GM21423 (cell line): ENCODE measurements at regions not wholly inside any gene's neighbourhood (a gene's known extent, or its start where the extent isn't known, plus 50 kb on each side); places are given as distances from the start of the nearest gene placed in this dataset.
"Not testable (repeated sequence)": the region's sequence is repeated elsewhere in the genome, so short reads cannot be mapped to it uniquely, and the experiment has no call there.

Source experiments
- ATAC-seq: cut with Tn5 transposase; IDR thresholded peaks from one replicate; pipeline ENCODE4 v1.9.1; 2021; ENCODE audit warnings: mild to moderate bottlenecking, moderate library complexity; ENCODE audit not compliant: unreplicated experiment

DNA sequence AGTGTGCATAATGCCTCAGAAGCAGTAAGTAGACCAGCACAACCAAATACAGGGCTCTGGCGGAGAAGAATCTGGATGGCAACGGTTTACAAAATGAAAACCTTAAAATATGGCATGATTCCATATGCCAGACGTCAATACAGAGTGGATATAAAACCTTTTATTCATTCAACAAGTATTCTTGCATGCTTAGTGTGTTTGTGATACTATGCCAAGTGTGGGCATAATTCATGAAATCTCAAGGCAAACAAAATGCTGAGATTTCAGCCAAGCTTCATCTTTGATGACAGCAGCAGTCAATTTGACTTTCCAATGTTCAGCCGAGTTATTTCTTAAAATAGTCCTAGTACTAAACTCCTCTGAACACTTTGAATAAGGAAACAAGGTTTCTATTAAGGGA, 119.4 kb downstream of the CD24 start:
- ATAC-seq, result no peak

DNA sequence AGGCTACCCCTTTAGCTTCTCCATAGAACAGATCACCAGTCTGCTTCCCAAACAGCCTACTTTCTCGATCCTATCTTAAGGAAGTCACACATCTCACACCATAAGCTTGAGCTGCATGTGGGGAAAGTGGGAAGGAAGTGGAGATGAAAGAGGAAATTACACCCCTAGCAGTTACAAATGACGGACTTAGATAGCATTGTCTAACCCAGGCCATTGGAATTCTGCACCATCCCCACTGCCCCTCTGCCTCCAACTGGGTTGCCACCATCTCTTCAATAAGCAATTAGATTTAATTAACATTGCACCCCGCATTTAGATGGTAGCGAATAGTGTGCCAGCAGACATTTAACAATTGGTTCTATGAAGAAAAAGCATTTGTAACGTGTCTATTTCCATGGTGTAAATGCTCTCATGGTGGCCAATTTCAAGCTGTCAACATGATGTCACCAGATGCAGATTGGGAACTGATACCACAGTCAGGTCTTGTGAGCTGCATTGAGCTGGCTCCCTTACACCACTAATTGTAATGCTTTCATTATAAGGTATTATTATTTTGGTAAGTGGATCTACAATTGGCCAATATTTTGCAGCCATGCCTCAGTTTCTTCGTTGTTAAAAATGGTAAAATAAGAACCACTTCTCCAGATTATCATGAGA, 124.7 kb downstream of the CD24 start:
- ATAC-seq, result no peak

DNA sequence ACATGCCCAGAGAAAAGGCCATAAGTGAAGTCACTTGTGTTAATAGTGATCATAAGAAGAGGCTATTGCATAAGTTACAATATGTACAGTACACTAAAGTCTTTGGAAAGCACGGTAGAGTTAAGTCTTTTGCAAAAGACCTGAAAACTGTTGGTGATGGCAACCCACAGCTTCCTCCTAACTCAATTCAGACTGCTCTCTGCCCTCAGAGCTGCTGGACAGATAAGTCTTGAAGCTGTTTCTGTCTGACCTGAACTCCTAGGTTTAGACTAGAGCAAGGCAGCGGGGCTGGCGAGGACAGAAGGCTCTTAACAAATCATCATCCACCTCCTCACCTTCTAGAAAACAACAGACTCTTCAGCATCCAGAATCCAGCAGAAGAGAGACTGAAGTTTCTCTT, 125.4 kb downstream of the CD24 start:
- no peak for ATAC-seq

DNA sequence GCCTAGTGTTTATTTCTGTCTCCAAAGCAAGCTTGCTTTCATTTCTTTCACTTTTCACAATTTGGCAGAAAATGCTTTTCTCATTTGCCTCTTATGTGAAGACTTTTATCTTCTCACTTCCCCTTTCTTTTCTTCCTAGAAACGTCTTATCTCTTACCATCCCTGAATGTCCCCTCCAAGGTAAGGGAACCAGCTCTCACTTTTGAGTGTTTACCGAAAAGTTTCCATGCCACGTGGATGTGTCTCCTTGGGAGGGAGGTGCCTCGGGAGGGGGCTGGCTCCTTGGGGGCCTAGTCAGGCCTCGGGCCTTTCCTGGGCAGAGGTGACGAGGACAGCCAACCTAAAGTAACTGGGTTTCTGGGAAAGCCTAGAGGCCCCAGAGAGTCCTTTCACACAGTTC, 127.4 kb downstream of the CD24 start:
- no peak for ATAC-seq

DNA sequence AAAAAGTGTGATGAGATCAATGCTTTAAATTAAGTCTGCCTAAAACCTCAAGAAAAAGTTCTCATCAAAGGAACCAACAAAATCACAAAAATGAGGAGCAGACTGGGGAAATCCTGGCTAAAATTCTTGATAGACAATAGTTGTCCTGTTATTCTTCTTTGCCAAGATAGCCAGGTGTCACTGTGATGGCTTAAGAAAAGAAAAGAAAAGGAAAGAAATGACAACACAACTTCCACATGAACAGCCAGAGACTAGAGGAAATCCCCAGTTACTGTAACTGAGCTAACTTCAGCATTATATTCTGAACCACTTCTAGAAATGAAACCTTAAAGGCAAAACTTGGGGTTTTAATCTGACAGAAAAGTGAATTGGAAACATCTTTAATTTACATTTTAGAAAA, 129.6 kb downstream of the CD24 start:
- ATAC-seq, result peak; percentile 57

DNA sequence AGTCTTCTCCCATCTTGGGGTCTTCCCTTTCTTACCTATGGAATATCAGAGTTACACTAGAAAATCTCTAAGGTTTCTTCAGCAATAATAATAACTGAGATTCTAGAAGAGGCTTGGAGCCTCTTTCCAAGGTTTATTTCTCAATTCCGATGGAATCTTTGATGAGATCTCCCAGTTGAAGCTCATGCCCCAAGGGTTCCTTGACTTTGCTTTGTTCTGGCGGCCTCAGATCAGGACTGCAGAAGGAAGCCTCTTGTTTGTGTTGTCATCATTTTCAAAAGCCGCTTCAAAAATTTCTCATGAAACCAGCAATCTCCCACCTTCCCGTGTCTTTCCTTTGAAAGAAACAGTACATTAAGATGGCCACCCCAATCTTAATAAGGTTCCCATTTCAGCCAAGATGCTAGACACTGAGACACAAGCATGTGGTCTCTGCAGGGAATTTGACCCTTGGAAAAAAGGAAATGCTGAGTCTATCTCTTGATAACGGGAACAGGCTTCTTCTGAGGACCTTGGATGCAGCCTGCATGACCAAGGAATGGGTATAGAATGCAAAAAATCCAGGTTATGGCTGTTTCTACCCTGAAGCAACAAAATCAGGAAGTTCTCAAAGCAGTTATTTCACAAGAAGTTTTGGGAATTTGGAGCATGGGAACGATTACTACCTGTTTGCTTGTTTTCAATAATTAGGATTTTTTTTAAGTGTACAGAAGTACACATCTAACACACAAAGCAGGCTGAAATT, 141.6 kb downstream of the CD24 start:
- ATAC-seq, result no peak

DNA sequence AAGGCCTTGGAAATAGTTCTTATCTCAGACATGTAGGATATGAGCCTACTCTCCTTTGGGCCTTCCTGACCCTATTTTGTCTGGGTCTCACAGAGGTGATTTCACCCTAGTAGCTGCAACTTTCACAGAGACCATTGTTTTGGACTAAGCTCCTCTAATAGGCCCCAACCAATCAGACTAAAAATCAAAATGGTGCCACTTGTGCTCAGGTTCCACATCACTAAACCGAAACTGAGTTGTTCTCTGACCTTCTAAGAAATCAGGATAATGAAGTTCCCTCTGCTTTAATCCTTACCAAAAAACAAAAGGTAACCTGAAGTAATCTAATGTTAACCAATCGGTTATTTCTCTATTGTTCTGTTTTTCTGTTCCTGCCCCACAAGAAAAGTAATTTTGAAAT, 143.6 kb downstream of the CD24 start:
- ATAC-seq, result no peak

DNA sequence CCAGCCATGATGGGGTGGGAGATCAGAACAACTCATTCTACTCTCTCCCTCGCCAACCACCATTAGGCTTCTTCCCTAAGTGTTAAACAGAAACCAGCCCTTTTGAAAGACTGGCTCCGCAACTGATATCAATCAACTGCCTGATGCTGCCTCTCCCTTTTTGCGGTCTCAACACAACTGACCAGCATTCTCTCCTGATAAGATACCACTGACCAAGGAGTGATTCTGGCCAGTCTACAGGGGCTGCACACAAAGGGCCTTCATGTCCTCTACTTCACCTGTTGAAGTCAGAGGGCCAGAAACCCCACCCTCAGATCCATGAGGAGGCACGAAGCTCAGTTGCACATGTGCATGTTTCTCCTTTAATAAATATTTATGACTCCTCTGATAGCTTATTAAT, 145.1 kb downstream of the CD24 start:
- no peak for ATAC-seq

DNA sequence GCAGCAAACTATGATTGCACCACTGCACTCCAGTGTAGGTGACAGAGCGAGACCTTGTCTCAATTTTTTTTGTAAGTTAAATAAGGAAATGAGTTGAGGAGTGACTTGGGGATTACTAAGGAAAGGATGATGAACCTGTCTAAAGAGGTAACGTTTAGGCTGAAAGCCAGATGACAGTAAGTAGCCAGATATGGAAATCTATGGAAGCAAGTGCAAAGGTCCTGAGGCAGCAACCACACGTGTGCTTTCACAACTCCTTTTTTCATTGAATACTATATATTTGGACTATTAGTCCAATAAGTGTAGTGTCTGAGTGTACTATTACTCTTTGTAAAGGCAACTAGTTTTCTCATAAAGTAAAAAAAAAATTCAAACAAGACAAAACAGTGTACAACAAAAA, 147.4 kb downstream of the CD24 start:
- no peak for ATAC-seq

DNA sequence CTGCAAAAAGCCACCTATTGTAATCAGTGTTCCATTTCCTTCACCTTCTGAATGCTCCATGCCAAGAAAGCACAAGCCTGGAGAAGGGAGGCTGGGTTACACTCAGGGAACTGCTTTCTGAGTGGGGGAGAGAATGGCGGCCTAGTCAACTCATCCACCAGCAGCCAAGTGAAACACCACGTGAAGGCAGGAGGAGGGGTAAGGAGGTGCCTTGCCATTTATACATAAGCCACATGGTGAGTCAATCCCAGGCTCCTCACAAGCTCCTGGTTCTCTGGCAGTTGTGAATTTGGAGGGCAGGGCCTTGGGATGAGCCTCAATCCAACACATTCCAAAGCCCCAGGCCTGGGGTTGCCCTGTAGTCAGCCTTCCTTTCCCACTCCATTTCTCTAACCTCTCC, 149.4 kb downstream of the CD24 start:
- ATAC-seq, result no peak

DNA sequence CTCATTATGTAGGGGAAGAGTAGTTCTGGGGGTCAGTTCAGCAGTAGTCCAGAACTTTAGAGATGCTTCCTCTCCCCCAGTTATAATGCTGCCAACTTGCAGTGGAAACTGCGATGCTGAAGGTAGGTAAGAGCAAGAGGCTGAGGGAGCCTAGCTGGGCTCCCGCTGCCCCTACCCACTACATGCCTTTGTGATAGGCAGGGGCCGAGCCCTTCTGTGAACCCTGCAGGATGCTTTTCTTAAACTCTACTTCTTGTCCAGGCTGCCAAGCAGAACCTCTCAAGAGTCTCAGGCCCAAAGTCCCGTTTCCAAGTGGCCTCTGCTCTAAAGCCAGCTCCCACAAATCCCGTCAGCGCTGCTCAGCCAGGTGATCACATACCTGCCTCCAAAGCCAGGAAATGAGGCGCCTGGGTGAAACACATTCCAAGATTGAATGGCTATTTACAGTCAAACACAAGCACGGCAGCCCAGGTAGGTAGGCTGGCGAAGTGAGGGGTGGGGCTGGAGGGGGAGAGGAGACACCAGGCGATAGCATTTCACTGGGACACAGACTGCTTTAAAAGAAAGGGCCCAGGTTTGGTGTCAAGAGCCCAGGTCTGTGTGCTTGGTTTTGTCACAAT, 150.7 kb downstream of the CD24 start:
- ATAC-seq, result no peak

DNA sequence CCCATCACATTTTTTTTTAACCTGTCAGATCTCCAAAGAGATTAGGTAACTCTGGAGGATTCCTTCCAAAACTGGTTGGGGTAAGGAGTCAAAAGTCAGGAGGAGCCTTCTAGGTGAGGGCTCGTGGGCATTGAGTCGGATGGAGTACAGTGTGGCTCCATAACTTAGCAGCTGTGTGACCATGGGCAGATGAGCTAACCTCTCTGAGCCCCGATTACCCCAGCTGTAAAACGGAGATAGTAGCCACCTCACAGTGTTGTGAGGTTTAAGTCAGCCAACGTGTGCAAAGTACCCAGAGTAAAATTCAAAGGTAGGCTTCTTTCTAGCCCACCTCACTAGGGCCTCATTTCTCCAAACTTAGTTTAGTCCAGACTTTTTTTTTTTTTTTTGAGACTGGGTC, 151.5 kb downstream of the CD24 start:
- ATAC-seq, result no peak

DNA sequence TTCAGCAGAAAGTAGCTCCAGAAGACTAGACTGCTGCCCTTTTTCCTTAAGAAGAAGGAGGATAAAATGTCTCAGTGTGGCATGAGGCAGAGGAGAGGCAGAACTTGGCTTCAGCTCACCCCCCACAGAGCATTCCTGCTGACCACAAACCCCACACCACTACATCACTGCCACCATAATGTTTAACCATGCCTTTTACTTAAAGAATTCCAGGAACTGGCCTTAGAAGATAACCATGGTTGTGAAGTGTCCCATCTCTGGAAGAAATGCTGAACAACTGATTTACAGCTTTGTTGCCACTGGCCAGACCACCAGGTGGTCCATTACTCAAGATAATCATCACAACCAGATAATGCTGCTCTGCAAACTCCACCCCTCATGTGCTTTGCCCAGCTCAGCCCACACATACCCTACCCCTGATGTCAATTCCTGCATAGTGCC, 154.1 kb downstream of the CD24 start:
- ATAC-seq, result no peak

DNA sequence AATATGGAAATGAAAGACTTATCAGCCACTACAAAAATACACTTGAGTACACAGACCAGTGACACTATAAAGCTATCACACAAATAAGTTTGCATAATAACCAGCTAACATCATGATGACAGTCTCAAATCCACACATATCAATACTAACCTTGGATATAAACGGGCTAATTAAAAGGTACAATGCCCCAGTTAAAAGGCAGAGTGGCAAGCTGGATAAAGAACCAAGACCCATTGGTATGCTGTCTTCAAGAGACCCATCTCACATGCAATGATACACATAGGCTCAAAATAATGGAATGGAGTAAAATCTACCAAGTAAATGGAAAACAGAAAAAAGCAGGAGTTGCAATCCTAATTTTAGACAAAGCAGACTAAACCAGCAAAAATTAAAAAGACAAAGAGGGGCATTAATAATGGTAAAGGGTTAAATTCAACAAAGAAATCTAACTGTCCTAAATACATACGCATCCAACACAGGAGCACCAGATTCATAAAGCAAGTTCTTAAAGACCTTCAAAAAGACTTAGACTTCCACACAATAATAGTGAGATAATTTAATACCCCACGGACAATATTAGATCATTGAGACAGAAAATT, 163.3 kb downstream of the CD24 start:
- no peak for ATAC-seq

DNA sequence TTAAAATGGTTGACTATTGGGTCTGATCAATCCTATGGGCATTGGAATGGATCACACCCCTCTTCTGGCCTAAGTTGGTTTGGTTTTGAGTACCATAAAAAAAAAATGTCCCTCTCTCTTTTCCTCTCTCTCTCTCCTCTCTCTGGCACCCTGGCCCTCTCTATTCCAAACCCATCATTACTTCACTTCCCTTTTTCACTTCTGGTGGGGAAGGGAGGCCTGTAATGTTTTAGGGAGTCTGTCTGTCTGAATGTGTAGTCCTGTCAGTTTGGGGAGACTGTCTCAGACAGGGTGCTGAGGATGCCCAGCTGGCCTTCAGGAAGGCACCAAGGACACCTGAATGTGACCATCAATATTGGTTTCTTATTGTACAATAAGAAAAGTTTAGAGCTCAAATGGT, 165.8 kb downstream of the CD24 start:
- ATAC-seq, result no peak

DNA sequence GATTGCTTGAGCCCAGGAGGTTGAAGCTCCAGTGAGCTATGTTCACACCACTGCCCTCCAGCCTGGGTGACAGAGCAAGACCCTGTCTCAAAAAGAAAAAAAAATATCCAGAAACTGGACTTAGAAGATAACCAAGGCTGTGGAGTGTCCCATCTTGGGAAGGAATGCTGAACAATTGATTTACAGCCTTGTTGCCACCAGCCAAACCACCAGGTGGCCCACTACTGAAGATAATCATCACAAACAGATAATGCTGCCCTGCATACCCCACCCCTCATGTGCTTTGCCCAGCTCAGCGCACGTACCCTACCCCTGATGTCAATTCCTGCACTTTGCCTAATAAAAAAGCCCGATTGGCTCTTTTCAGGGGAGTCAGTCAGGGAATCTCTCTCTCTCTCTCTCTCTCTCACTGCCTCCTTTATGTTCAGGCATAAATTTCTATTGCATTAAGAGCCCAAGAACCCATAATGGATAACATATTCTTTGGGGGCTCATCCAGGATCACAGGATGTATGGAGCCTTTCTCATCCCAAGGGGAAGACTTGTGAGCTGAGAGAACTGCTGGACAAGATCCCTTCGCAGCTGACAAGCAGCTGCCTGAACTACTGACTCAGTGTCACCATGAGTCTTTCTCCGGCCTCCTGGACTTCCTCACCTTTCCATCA, 166.4 kb downstream of the CD24 start:
- ATAC-seq, result no peak

DNA sequence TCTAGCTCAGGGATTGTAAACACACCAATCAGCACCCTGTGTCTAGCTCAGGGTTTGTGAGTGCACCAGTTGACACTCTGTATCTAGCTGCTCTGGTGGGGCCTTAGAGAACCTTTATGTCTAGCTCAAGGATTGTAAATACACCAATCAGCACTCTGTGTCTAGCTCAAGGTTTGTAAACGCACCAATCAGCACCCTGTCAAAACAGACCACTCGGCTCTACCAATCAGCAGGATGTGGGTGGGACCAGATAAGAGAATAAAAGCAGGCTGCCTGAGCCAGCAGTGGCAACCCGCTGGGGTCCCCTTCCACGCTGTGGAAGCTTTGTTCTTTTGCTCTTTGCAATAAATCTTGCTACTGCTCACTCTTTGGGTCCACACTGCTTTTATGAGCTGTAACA, 168.3 kb downstream of the CD24 start:
- not testable (repeated sequence) for ATAC-seq

DNA sequence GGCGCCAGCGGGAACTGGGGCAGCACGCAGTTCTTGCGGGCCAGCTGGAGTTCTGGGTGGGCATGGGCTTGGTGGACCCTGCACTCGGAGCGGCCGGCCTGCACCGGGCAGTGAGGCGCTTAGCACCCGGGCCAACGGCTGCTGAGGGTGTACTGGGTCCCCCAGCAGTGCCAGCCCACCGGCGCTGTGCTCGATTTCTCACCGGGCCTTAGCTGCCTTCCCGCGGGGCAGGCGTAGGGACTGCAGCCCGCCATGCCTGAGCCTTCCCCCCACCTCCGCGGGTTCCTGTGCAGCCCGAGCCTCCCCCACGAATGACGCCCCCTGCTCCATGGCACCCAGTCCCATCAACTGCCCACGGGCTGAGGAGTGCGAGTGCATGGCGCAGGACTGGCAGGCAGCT, 168.8 kb downstream of the CD24 start:
- no peak for ATAC-seq

DNA sequence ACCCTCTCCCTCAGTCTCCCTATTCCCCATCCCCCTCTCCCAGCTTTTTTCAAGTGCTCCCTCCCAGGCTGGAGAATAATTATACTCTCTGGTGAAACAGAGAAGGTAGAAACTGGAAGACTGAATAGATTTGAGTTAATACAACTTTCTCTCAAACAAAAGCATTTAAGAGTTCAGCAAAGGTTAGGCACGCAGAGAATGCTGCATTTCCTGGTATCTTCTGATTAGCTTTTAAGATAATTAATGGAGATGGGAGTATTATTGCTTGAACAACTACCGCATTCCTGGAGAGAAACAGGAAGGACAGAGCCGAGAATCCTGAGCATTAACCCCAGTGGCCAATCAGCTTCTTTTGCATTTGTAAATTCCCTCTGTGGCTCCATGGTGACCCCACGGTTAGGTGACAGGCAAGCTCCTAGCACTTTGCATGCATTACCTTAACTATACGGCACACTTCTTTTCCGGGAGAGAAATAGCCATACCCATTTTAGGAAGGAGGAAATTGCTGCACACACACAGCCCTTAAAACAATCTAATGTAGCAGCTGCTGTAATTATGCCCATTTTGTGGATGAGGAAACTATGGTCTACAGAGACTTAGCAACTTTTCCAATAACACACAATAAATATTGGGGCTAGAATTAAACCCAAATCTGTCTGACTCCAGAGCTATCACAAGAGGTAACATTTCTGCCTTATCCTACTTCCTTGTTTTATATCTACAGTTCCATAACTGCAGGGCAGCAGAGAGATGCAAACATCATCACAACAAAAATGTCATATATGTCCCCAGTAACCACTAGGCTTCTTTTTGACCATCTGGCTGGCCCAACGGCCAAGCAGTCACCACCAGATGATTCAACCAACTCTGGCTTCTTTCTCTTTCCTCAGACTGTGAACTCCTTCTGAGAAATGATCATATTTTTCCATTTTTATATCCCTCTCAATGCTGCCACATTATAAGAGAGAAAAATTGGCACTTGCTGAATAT, 169.9 kb downstream of the CD24 start:
- ATAC-seq, result no peak

DNA sequence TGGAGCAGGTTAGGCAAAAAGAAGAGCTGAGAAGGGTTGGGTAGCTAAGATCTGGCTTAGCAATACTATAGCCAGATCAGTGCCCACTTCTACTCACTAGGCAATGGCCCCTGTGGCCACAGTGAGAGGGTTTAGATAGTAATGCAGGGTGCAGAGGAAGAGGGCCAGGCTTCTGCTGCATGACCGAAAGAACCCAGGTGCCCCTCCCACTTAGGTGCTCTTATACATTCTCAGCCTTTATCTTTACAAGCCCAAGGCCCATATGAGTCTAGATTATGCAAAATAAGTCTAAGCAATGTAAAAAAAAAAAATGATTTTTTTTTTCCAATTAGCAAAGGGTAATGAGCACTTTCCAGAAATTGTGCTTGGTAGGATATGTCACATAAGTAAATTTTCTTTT, 171.3 kb downstream of the CD24 start:
- no peak for ATAC-seq
